GM23338 (cell line): ENCODE measurements at regions not wholly inside any gene's neighbourhood (a gene's known extent, or its start where the extent isn't known, plus 50 kb on each side); places are given as distances from the start of the nearest gene placed in this dataset.

ENCODE experiments used
- ATAC-seq: fragments of 200-7000 bp; cut with Tn5 transposase; 3 replicates; pipeline ENCODE4 v1.9.1; 2020
- DNase-seq: peaks from one replicate; pipeline ENCODE4 v3.0.0-alpha.2; 2015; ENCODE audit warnings: low spot score
- H2AFZ ChIP-seq: fragments of 200-600 bp; sonication (generic); 2 replicates; pipeline ENCODE4 v1.8.0; 2016; ENCODE audit warnings: antibody characterized with exemption, mild to moderate bottlenecking, moderate library complexity
- H3F3A ChIP-seq: fragments of 200-600 bp; sonication (generic); replicated peaks from 2 replicates; pipeline ENCODE4 v1.8.0; 2017; ENCODE audit warnings: antibody characterized with exemption, mixed run types, low read depth
- H3K27ac ChIP-seq: fragments of 200-600 bp; sonication (generic); 2 replicates; pipeline ENCODE4 v1.6.1; 2016; ENCODE audit warnings: low read depth
- H3K27me3 ChIP-seq: fragments of 200-600 bp; sonication (generic); 2 replicates; pipeline ENCODE4 v1.8.0; 2016; ENCODE audit warnings: mild to moderate bottlenecking, mixed run types, moderate library complexity; ENCODE audit not compliant: insufficient read depth
- H3K36me3 ChIP-seq: fragments of 200-600 bp; sonication (generic); 2 replicates; pipeline ENCODE4 v1.8.0; 2016; ENCODE audit warnings: mild to moderate bottlenecking; ENCODE audit not compliant: insufficient read depth
- H3K4me1 ChIP-seq: fragments of 200-600 bp; sonication (generic); 2 replicates; pipeline ENCODE4 v1.8.0; 2016; ENCODE audit warnings: mild to moderate bottlenecking, moderate library complexity; ENCODE audit not compliant: insufficient read depth
- H3K4me2 ChIP-seq: fragments of 200-600 bp; sonication (generic); 2 replicates; pipeline ENCODE4 v1.7.1; 2017; ENCODE audit warnings: mixed run types
- H3K4me3 ChIP-seq: fragments of 200-600 bp; sonication (generic); 2 replicates; pipeline ENCODE4 v1.6.1; 2016; ENCODE audit warnings: mixed run types
- H3K79me2 ChIP-seq: fragments of 200-600 bp; sonication (generic); replicated peaks from 2 replicates; pipeline ENCODE4 v1.8.0; 2017; ENCODE audit warnings: mild to moderate bottlenecking; ENCODE audit not compliant: insufficient read depth
- H3K9me2 ChIP-seq: fragments of 200-600 bp; sonication (generic); 2 replicates; pipeline ENCODE4 v1.8.0; 2017; ENCODE audit not compliant: insufficient read depth
- H4K20me1 ChIP-seq: fragments of 200-600 bp; sonication (generic); replicated peaks from 2 replicates; pipeline ENCODE4 v1.8.0; 2017; ENCODE audit warnings: mild to moderate bottlenecking; ENCODE audit not compliant: insufficient read depth
- H3K27ac Mint-ChIP-seq: 2 replicates; pipeline ENCODE4 v1.8.0; 2020; ENCODE audit warnings: inconsistent platforms, mild to moderate bottlenecking, moderate library complexity, mixed read lengths
- H3K27me3 Mint-ChIP-seq: 3 replicates; pipeline ENCODE4 v1.8.0; 2022; ENCODE audit warnings: low read depth, mild to moderate bottlenecking, moderate library complexity, mixed read lengths, inconsistent platforms; ENCODE audit not compliant: insufficient read depth, poor library complexity
- H3K36me3 Mint-ChIP-seq: 3 replicates; pipeline ENCODE4 v1.8.0; 2021; ENCODE audit warnings: low read depth, mild to moderate bottlenecking, inconsistent platforms, moderate library complexity, mixed read lengths
- H3K4me1 Mint-ChIP-seq: 3 replicates; pipeline ENCODE4 v1.8.0; 2020; ENCODE audit warnings: mild to moderate bottlenecking, inconsistent platforms, mixed read lengths
- H3K4me3 Mint-ChIP-seq: 3 replicates; pipeline ENCODE4 v1.8.0; 2021; ENCODE audit warnings: moderate library complexity, mild to moderate bottlenecking, inconsistent platforms, mixed read lengths
- H3K9me3 Mint-ChIP-seq: 3 replicates; pipeline ENCODE4 v1.8.0; 2020; ENCODE audit warnings: moderate library complexity, mild to moderate bottlenecking, inconsistent platforms, mixed read lengths
- CTCF ChIP-seq, 2 experiments: fragments of 200-600 bp in 1 of 2; sonication (generic) in 1 of 2; conservative IDR thresholded peaks; 2 replicates each; pipeline versions ENCODE4 v1.5.1 to v1.6.1; 2016 to 2017; ENCODE audit warnings: antibody characterized with exemption in 2 of 2, low read depth in 2 of 2, mild to moderate bottlenecking in 2 of 2, moderate library complexity in 1 of 2
- EZH2 ChIP-seq: fragments of 200-600 bp; sonication (generic); IDR thresholded peaks from one replicate; pipeline ENCODE4 v1.8.0; 2017; ENCODE audit warnings: antibody characterized with exemption, mild to moderate bottlenecking, low read depth; ENCODE audit not compliant: unreplicated experiment
- JUNB ChIP-seq: IDR thresholded peaks from one replicate; pipeline ENCODE4 v1.6.1; 2016; ENCODE audit warnings: antibody characterized with exemption; ENCODE audit not compliant: unreplicated experiment
- NANOG ChIP-seq: IDR thresholded peaks from 2 replicates; pipeline ENCODE4 v1.6.1; 2016; ENCODE audit warnings: antibody characterized with exemption, borderline replicate concordance
- STAT1 ChIP-seq: IDR thresholded peaks from one replicate; pipeline ENCODE4 v1.6.1; 2016; ENCODE audit warnings: antibody characterized with exemption; ENCODE audit not compliant: unreplicated experiment
- ZNF114 ChIP-seq: fragments of 250-450 bp; sonication (Bioruptor Pico); IDR thresholded peaks from 2 replicates; pipeline ENCODE4 v1.5.0; 2020; ENCODE audit warnings: mild to moderate bottlenecking, moderate library complexity
- TF ChIP-seq, protein P1 (sequence below): fragments of 250-450 bp; sonication (Bioruptor Pico); IDR thresholded peaks from 2 replicates; pipeline ENCODE4 v1.5.0; 2020; ENCODE audit warnings: mild to moderate bottlenecking, moderate library complexity

DNA sequence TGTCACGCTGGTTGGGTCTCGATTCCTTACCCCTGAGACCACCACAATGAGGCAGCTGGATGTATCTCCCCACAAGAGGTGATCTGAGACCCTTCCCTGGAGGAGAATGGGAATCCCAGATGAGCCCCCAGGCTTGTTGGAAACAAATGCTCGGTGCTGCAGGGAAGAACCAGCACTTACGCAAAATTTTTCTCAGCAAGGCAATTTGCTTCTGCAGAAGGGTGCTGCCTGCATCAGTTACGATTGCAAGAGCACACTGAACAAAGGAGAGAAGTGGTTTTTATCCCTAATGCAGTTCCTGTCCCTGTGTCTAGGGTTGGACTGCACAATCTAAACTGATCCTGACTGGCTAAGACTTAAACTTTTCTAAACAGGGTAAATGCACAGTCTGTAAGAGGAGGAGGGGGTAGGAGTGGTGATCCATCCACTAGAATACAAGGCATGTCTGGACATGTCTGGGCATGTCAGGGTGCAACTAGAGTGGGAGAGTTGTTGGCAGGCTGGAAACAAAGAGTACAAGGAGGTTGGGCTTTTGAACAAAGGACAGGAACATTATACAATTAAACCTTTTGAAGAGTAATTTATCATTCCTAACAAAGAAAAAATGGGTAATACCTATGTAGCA lies 114.9 kb upstream of the FAM3C start:
- peaks cover 13% of the 10 kb centered on the region for H3K36me3 ChIP-seq
- no peaks in the 10 kb centered on the region for H3K27me3 ChIP-seq
- DNase-seq (peak; percentile 42), ATAC-seq (no peak)
- H3K4me2 ChIP-seq = no peak overlapping the region
- no peaks in the 10 kb centered on the region for H3F3A ChIP-seq
- no peak overlapping the region for H3K4me3 Mint-ChIP-seq
- TF ChIP-seq JUNB (no peak), EZH2 (no peak), NANOG (no peak), ZNF114 (CRISPR knock-in tag) (peak; percentile 24; the same call in 1 of the 2 replicates), STAT1 (no peak)
- H4K20me1 ChIP-seq = no peaks in the 10 kb centered on the region
- H2AFZ ChIP-seq = no peak overlapping the region
- H3K4me1 Mint-ChIP-seq = peaks cover 18% of the 10 kb centered on the region
- H3K27ac ChIP-seq = no peak overlapping the region
- H3K79me2 ChIP-seq = no peaks in the 10 kb centered on the region
- H3K9me3 Mint-ChIP-seq = peaks cover 55% of the 10 kb centered on the region
- peak overlapping the region; percentile 47; the same call in 1 of the 2 replicates for H3K27ac Mint-ChIP-seq
- peaks cover 5% of the 10 kb centered on the region; the same call in 1 of the 2 replicates for H3K9me2 ChIP-seq
- peaks cover 5% of the 10 kb centered on the region for H3K27me3 Mint-ChIP-seq
- peaks cover 16% of the 10 kb centered on the region for H3K4me1 ChIP-seq
- no peak overlapping the region for H3K4me3 ChIP-seq
- H3K36me3 Mint-ChIP-seq = peaks cover 59% of the 10 kb centered on the region

GRCh38 chr7:121510302-121510701 lies 114.2 kb upstream of the FAM3C start:
- peaks cover 66% of the 10 kb centered on the region for H3K36me3 Mint-ChIP-seq
- H3K27me3 Mint-ChIP-seq = peaks cover 5% of the 10 kb centered on the region
- no peak overlapping the region for H3K4me3 ChIP-seq
- H3K27me3 ChIP-seq = no peaks in the 10 kb centered on the region
- H3K4me2 ChIP-seq = no peak overlapping the region
- no peak overlapping the region for H3K27ac ChIP-seq
- ATAC-seq = no peak
- H3K4me3 Mint-ChIP-seq = no peak overlapping the region
- no peaks in the 10 kb centered on the region for H3K79me2 ChIP-seq
- no peaks in the 10 kb centered on the region for H3F3A ChIP-seq
- no peak overlapping the region for H2AFZ ChIP-seq
- TF ChIP-seq CTCF (conservative IDR thresholded peaks at IDR 0.05; ENCODE audit: low read depth in 2 of 2) = peak in 1 of 2 experiments; percentile 16; a peak in 1 of 4 replicates
- TF ChIP-seq, protein P1, sequence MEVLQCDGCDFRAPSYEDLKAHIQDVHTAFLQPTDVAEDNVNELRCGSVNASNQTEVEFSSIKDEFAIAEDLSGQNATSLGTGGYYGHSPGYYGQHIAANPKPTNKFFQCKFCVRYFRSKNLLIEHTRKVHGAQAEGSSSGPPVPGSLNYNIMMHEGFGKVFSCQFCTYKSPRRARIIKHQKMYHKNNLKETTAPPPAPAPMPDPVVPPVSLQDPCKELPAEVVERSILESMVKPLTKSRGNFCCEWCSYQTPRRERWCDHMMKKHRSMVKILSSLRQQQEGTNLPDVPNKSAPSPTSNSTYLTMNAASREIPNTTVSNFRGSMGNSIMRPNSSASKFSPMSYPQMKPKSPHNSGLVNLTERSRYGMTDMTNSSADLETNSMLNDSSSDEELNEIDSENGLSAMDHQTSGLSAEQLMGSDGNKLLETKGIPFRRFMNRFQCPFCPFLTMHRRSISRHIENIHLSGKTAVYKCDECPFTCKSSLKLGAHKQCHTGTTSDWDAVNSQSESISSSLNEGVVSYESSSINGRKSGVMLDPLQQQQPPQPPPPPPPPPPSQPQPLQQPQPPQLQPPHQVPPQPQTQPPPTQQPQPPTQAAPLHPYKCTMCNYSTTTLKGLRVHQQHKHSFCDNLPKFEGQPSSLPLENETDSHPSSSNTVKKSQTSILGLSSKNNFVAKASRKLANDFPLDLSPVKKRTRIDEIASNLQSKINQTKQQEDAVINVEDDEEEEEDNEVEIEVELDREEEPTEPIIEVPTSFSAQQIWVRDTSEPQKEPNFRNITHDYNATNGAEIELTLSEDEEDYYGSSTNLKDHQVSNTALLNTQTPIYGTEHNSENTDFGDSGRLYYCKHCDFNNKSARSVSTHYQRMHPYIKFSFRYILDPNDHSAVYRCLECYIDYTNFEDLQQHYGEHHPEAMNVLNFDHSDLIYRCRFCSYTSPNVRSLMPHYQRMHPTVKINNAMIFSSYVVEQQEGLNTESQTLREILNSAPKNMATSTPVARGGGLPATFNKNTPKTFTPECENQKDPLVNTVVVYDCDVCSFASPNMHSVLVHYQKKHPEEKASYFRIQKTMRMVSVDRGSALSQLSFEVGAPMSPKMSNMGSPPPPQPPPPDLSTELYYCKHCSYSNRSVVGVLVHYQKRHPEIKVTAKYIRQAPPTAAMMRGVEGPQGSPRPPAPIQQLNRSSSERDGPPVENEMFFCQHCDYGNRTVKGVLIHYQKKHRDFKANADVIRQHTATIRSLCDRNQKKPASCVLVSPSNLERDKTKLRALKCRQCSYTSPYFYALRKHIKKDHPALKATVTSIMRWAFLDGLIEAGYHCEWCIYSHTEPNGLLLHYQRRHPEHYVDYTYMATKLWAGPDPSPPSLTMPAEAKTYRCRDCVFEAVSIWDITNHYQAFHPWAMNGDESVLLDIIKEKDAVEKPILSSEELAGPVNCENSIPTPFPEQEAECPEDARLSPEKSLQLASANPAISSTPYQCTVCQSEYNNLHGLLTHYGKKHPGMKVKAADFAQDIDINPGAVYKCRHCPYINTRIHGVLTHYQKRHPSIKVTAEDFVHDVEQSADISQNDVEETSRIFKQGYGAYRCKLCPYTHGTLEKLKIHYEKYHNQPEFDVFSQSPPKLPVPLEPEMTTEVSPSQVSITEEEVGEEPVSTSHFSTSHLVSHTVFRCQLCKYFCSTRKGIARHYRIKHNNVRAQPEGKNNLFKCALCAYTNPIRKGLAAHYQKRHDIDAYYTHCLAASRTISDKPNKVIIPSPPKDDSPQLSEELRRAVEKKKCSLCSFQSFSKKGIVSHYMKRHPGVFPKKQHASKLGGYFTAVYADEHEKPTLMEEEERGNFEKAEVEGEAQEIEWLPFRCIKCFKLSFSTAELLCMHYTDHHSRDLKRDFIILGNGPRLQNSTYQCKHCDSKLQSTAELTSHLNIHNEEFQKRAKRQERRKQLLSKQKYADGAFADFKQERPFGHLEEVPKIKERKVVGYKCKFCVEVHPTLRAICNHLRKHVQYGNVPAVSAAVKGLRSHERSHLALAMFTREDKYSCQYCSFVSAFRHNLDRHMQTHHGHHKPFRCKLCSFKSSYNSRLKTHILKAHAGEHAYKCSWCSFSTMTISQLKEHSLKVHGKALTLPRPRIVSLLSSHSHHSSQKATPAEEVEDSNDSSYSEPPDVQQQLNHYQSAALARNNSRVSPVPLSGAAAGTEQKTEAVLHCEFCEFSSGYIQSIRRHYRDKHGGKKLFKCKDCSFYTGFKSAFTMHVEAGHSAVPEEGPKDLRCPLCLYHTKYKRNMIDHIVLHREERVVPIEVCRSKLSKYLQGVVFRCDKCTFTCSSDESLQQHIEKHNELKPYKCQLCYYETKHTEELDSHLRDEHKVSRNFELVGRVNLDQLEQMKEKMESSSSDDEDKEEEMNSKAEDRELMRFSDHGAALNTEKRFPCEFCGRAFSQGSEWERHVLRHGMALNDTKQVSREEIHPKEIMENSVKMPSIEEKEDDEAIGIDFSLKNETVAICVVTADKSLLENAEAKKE (CRISPR knock-in tag) = no peak
- TF ChIP-seq ZNF114 (CRISPR knock-in tag) = no peak
- TF ChIP-seq EZH2 = no peak
- no peak overlapping the region for H3K27ac Mint-ChIP-seq
- no peak for DNase-seq
- H4K20me1 ChIP-seq = no peaks in the 10 kb centered on the region
- H3K4me1 ChIP-seq = peaks cover 16% of the 10 kb centered on the region
- peaks cover 18% of the 10 kb centered on the region for H3K4me1 Mint-ChIP-seq
- H3K36me3 ChIP-seq = peaks cover 20% of the 10 kb centered on the region
- no peaks in the 10 kb centered on the region for H3K9me2 ChIP-seq
- peaks cover 62% of the 10 kb centered on the region for H3K9me3 Mint-ChIP-seq
